ENCODE measurements at regions not wholly inside any gene's neighbourhood (a gene's known extent, or its start where the extent isn't known, plus 50 kb on each side); places are given as distances from the start of the nearest gene placed in this dataset.
"Not testable (repeated sequence)": the region's sequence is repeated elsewhere in the genome, so short reads cannot be mapped to it uniquely, and the experiment has no call there.

DNA sequence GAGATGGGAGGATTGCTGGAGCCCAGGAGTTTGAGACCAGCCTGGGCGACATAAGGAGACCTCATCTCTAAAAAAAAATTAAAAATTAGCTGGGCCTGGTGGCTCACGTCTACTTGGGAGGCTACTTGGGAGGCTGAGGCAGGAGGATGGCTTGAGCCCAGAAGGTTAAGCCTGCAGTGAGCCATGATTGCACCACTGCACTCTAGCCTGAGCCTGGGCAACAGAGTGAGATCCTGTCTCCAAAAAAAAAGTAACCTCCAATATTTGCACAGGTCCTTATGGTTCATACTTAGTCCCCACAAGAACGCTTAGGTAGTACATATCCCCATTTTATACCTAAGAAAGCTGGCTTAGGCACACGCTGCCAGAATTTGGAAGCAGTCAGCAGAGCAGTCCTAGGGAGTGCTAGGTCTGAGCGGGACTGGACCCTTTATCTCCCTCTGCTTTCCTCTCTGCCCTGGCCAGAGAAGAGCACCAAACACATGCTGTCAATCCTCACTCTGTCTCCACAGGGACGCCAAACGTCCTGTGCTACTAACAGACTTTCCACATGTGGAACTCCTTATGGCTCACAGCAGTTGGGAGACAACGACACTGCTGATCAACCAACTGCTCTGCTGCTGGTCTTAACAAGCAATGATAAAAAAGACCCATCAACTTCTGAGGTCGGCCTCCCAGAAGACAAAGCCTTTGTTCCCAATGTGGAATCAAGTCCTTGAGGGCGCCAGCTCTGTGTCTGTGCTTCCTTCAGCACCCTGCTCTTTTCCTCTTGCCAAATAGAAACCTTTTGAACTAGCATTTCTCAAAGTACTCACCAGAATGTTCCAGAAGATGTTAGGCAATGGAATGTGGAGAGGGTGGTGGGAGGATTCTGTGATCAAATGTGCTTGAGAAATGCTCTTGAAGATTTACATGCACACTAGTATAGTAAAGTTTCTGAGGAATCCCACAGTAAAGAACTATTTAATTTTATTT lies 226.3 kb upstream of the DTNBP1 start:
- no CpG with 5 or more reads among the region's 10 CpGs for WGBS, 2 donors (ENCODE audit: extremely low coverage in 2 of 2, insufficient read length in 2 of 2, insufficient replicate concordance in 1 of 2)
- DNase-seq (ENCODE audit: low spot score) = no peak
- H3K27ac ChIP-seq (replicated peaks; ENCODE audit: low read length) = no peak overlapping the region

DNA sequence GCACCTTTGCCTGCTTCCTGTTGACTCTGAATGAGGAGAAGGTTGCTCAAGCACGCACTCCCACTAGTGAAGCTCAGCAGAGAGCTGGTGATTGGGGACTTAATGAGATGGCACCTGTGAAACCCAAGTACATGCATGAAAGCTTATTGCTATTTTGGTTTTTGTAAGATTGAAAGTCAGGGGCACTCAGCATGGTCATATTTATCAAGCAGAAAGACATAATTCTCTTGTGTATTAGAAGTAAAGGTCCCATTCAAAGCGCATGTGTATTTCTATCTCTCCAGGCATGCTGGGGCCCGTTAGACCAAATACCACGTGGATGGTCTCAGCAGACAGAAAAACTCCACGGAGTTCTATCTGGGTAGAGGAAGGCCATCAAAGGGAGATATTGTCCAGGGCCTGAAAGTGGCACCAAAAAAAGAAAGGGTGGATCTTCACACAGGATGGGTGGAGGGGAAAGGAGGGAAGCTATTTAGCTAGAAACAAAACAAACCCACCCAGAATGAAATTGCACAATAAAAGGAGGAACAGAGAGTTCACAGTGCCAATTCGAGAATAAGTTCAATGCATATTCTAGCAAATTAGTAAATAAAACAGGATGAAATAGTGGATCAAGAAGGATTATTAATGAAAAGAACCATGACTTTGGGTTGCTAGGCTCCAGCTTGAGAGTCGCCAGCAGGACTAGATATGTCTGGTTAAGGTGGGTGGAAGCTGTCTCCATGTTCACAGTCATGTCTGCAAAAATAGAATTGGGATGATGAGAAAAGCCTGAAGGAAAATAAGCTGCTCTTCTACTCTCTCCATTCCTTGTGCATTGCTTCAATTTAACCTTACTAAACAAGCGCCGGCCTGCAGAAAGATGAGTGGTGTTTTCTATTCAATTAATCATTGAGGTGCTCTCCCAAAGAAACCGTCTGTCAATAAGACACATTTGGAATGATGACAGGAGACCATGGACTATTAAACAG lies 224.9 kb upstream of the DTNBP1 start:
- Histone ChIP-seq H3K9ac (ENCODE audit: low read depth, low read length, poor library complexity) (no peak overlapping the region), H3K4me2 (ENCODE audit: insufficient read depth, low read length, poor library complexity, severe bottlenecking) (no peak overlapping the region), H2BK5ac (ENCODE audit: low read length) (no peak overlapping the region), H2AFZ (ENCODE audit: low read length) (no peak overlapping the region), H2AK5ac (ENCODE audit: low read depth, low read length) (no peak overlapping the region), H3K23ac (ENCODE audit: low read depth, low read length, poor library complexity) (no peak overlapping the region), H3K14ac (ENCODE audit: low read length) (no peak overlapping the region), H2BK12ac (ENCODE audit: low read length) (no peak overlapping the region), H3K4me3 (ENCODE audit: low read length in 2 of 2) (no peak overlapping the region), H2BK120ac (ENCODE audit: low read depth, low read length) (no peak overlapping the region), H3K4me1 (ENCODE audit: control insufficient read depth in 2 of 2, insufficient read depth in 1 of 2, low read depth in 1 of 2, low read length in 2 of 2) (no peaks in the 10 kb centered on the region), H3K79me1 (ENCODE audit: low read depth, low read length) (no peaks in the 10 kb centered on the region), H3K4ac (ENCODE audit: low read length) (no peak overlapping the region), H3K9me3 (replicated peaks in 1 of 2; ENCODE audit: control insufficient read depth in 2 of 2, insufficient read depth in 1 of 2, low read depth in 1 of 2, low read length in 2 of 2) (peaks cover 0 to 2% of the 10 kb centered on the region in 2 donors), H3K27ac (replicated peaks; ENCODE audit: low read length) (no peak overlapping the region), H3K36me3 (replicated peaks in 1 of 2; ENCODE audit: control insufficient read depth in 2 of 2, insufficient read depth in 2 of 2, low read length in 2 of 2) (no peaks in the 10 kb centered on the region), H4K91ac (ENCODE audit: low read depth, low read length, poor library complexity) (no peak overlapping the region), H3K27me3 (ENCODE audit: control insufficient read depth in 3 of 3, insufficient read depth in 3 of 3, low read depth in 1 of 3, low read length in 3 of 3) (no peaks in the 10 kb centered on the region), H4K8ac (ENCODE audit: low read depth, low read length) (no peak overlapping the region), H2BK15ac (ENCODE audit: low read length) (no peak overlapping the region), H3K18ac (ENCODE audit: low read length) (no peak overlapping the region)
- no peak for DNase-seq (ENCODE audit: low spot score)
- WGBS, 2 donors (ENCODE audit: extremely low coverage in 2 of 2, insufficient read length in 2 of 2, insufficient replicate concordance in 1 of 2) = no CpG with 5 or more reads among the region's 10 CpGs

More for the DNA sequence above, 226.3 kb upstream of the DTNBP1 start:
- H3K9me3 ChIP-seq (replicated peaks in 1 of 2; ENCODE audit: control insufficient read depth in 2 of 2, insufficient read depth in 1 of 2, low read depth in 1 of 2, low read length in 2 of 2) = peaks cover 0 to 2% of the 10 kb centered on the region in 2 donors
- H3K14ac ChIP-seq (ENCODE audit: low read length) = no peak overlapping the region
- no peak overlapping the region for H4K91ac ChIP-seq (ENCODE audit: low read depth, low read length, poor library complexity)
- no peak overlapping the region for H2BK120ac ChIP-seq (ENCODE audit: low read depth, low read length)
- no peaks in the 10 kb centered on the region for H3K4me1 ChIP-seq (ENCODE audit: control insufficient read depth in 2 of 2, insufficient read depth in 1 of 2, low read depth in 1 of 2, low read length in 2 of 2)
- H3K9ac ChIP-seq (ENCODE audit: low read depth, low read length, poor library complexity) = no peak overlapping the region
- H4K8ac ChIP-seq (ENCODE audit: low read depth, low read length) = no peak overlapping the region
- H3K23ac ChIP-seq (ENCODE audit: low read depth, low read length, poor library complexity) = no peak overlapping the region
- no peak overlapping the region for H2AK5ac ChIP-seq (ENCODE audit: low read depth, low read length)
- no peak overlapping the region for H3K4me2 ChIP-seq (ENCODE audit: insufficient read depth, low read length, poor library complexity, severe bottlenecking)
- H2BK12ac ChIP-seq (ENCODE audit: low read length) = no peak overlapping the region
- H3K36me3 ChIP-seq (replicated peaks in 1 of 2; ENCODE audit: control insufficient read depth in 2 of 2, insufficient read depth in 2 of 2, low read length in 2 of 2) = no peaks in the 10 kb centered on the region
- no peak overlapping the region for H3K4me3 ChIP-seq (ENCODE audit: low read length in 2 of 2)
- no peak overlapping the region for H3K4ac ChIP-seq (ENCODE audit: low read length)
- H3K79me1 ChIP-seq (ENCODE audit: low read depth, low read length) = no peaks in the 10 kb centered on the region
- no peaks in the 10 kb centered on the region for H3K27me3 ChIP-seq (ENCODE audit: control insufficient read depth in 3 of 3, insufficient read depth in 3 of 3, low read depth in 1 of 3, low read length in 3 of 3)
- H2BK5ac ChIP-seq (ENCODE audit: low read length) = no peak overlapping the region
- no peak overlapping the region for H2AFZ ChIP-seq (ENCODE audit: low read length)
- no peak overlapping the region for H3K18ac ChIP-seq (ENCODE audit: low read length)
- H2BK15ac ChIP-seq (ENCODE audit: low read length) = no peak overlapping the region

DNA sequence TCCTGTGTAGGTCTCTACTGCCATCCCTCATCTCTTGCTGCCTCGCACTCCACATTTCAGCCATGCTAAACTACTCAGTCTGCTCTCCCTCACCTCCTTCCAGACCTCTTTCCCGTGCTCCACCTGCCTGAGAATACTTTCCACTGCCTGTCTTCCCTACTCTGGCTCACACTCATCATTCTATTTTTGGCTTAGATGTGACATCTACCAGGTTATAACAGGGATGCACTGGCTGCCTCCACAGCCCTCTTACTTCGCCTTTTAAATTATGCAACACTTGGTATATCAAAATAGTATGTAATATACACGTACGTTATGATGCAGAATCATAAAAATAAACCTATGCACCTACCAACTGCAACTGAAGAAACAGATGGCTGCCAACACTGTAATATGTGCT lies 222.8 kb upstream of the DTNBP1 start:
- H2BK15ac ChIP-seq (ENCODE audit: low read length) = no peak overlapping the region
- H3K18ac ChIP-seq (ENCODE audit: low read length) = no peak overlapping the region
- no peak overlapping the region for H3K27ac ChIP-seq (replicated peaks; ENCODE audit: low read length)
- H2AFZ ChIP-seq (ENCODE audit: low read length) = no peak overlapping the region
- no peaks in the 10 kb centered on the region for H3K4me1 ChIP-seq (ENCODE audit: control insufficient read depth in 2 of 2, insufficient read depth in 1 of 2, low read depth in 1 of 2, low read length in 2 of 2)
- H3K79me1 ChIP-seq (ENCODE audit: low read depth, low read length) = no peaks in the 10 kb centered on the region
- no CpG with 5 or more reads among the region's 5 CpGs for WGBS, 2 donors (ENCODE audit: extremely low coverage in 2 of 2, insufficient read length in 2 of 2, insufficient replicate concordance in 1 of 2)
- H2BK5ac ChIP-seq (ENCODE audit: low read length) = no peak overlapping the region
- H3K9me3 ChIP-seq (replicated peaks in 1 of 2; ENCODE audit: control insufficient read depth in 2 of 2, insufficient read depth in 1 of 2, low read depth in 1 of 2, low read length in 2 of 2) = peaks cover 0 to 2% of the 10 kb centered on the region in 2 donors
- no peak overlapping the region for H3K4ac ChIP-seq (ENCODE audit: low read length)
- no peak for DNase-seq (ENCODE audit: low spot score)
- no peak overlapping the region for H3K14ac ChIP-seq (ENCODE audit: low read length)
- no peak overlapping the region for H3K4me2 ChIP-seq (ENCODE audit: insufficient read depth, low read length, poor library complexity, severe bottlenecking)
- H2BK12ac ChIP-seq (ENCODE audit: low read length) = no peak overlapping the region
- peak overlapping the region; percentile 12 for H3K23ac ChIP-seq (ENCODE audit: low read depth, low read length, poor library complexity)
- no peak overlapping the region for H4K91ac ChIP-seq (ENCODE audit: low read depth, low read length, poor library complexity)
- H3K4me3 ChIP-seq (ENCODE audit: low read length in 2 of 2) = no peak overlapping the region
- H3K36me3 ChIP-seq (replicated peaks in 1 of 2; ENCODE audit: control insufficient read depth in 2 of 2, insufficient read depth in 2 of 2, low read length in 2 of 2) = no peaks in the 10 kb centered on the region
- peak overlapping the region; percentile 13 for H3K9ac ChIP-seq (ENCODE audit: low read depth, low read length, poor library complexity)
- H4K8ac ChIP-seq (ENCODE audit: low read depth, low read length) = no peak overlapping the region
- H3K27me3 ChIP-seq (ENCODE audit: control insufficient read depth in 3 of 3, insufficient read depth in 3 of 3, low read depth in 1 of 3, low read length in 3 of 3) = no peaks in the 10 kb centered on the region
- no peak overlapping the region for H2BK120ac ChIP-seq (ENCODE audit: low read depth, low read length)
- H2AK5ac ChIP-seq (ENCODE audit: low read depth, low read length) = no peak overlapping the region

DNA sequence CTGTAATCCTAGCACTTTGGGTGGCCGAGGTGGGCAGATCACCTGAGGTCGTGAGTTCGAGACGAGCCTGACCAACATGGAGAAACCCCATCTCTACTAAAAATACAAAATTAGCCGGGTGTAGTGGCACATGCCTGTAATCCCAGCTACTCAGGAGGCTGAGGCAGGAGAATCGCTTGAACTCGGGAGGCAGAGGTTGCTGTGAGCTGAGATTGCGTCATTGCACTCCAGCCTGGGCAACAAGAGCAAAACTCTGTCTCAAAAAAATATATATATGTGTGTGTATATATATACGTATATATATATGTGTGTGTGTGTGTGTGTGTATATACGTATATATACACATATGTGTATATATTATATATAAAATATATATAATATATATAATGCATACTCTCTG lies 220.8 kb upstream of the DTNBP1 start:
- WGBS, 2 donors (ENCODE audit: extremely low coverage in 2 of 2, insufficient read length in 2 of 2, insufficient replicate concordance in 1 of 2) = no CpG with 5 or more reads among the region's 10 CpGs
- not testable (repeated sequence) for H2BK15ac ChIP-seq (ENCODE audit: low read length); H2AK5ac ChIP-seq (ENCODE audit: low read depth, low read length); H3K4me2 ChIP-seq (ENCODE audit: insufficient read depth, low read length, poor library complexity, severe bottlenecking); H3K4ac ChIP-seq (ENCODE audit: low read length); H2AFZ ChIP-seq (ENCODE audit: low read length); H3K9ac ChIP-seq (ENCODE audit: low read depth, low read length, poor library complexity); H4K91ac ChIP-seq (ENCODE audit: low read depth, low read length, poor library complexity); H3K36me3 ChIP-seq (replicated peaks in 1 of 2; ENCODE audit: control insufficient read depth in 2 of 2, insufficient read depth in 2 of 2, low read length in 2 of 2); H2BK5ac ChIP-seq (ENCODE audit: low read length); H3K27ac ChIP-seq (replicated peaks; ENCODE audit: low read length); H2BK120ac ChIP-seq (ENCODE audit: low read depth, low read length); H3K14ac ChIP-seq (ENCODE audit: low read length); H3K4me3 ChIP-seq (ENCODE audit: low read length in 2 of 2); H3K18ac ChIP-seq (ENCODE audit: low read length); H3K23ac ChIP-seq (ENCODE audit: low read depth, low read length, poor library complexity); H3K4me1 ChIP-seq (ENCODE audit: control insufficient read depth in 2 of 2, insufficient read depth in 1 of 2, low read depth in 1 of 2, low read length in 2 of 2); H3K27me3 ChIP-seq (ENCODE audit: control insufficient read depth in 3 of 3, insufficient read depth in 3 of 3, low read depth in 1 of 3, low read length in 3 of 3); H2BK12ac ChIP-seq (ENCODE audit: low read length); H3K79me1 ChIP-seq (ENCODE audit: low read depth, low read length); DNase-seq (ENCODE audit: low spot score); H3K9me3 ChIP-seq (replicated peaks in 1 of 2; ENCODE audit: control insufficient read depth in 2 of 2, insufficient read depth in 1 of 2, low read depth in 1 of 2, low read length in 2 of 2); H4K8ac ChIP-seq (ENCODE audit: low read depth, low read length)
